Neural crest cell (in vitro differentiated cells): ENCODE measurements at regions not wholly inside any gene's neighbourhood (a gene's known extent, or its start where the extent isn't known, plus 50 kb on each side); places are given as distances from the start of the nearest gene placed in this dataset.

Experiments
- DNase-seq: peaks from one replicate; pipeline ENCODE4 v3.0.0; 2021; ENCODE audit warnings: low read depth, mixed read lengths, low spot score
- H3K27ac Mint-ChIP-seq: one replicate; pipeline ENCODE4 v1.8.0; 2021; ENCODE audit warnings: mild to moderate bottlenecking, mixed read lengths; ENCODE audit not compliant: unreplicated experiment
- H3K27me3 Mint-ChIP-seq: 2 replicates; pipeline ENCODE4 v1.8.0; 2021; ENCODE audit warnings: low read depth, mild to moderate bottlenecking, mixed read lengths
- H3K36me3 Mint-ChIP-seq: 2 replicates; pipeline ENCODE4 v1.8.0; 2021; ENCODE audit warnings: low read depth, mild to moderate bottlenecking, mixed read lengths
- H3K4me1 Mint-ChIP-seq: 2 replicates; pipeline ENCODE4 v1.8.0; 2021; ENCODE audit warnings: mixed read lengths
- H3K4me3 Mint-ChIP-seq: one replicate; pipeline ENCODE4 v1.8.0; 2021; ENCODE audit warnings: mild to moderate bottlenecking, mixed read lengths
- H3K9me3 Mint-ChIP-seq: 2 replicates; pipeline ENCODE4 v1.8.0; 2021; ENCODE audit warnings: mixed read lengths
- TF ChIP-seq, protein P1 (sequence below): fragments of 200-600 bp; sonication (generic); conservative IDR thresholded peaks from 2 replicates; pipeline ENCODE4 v1.5.0; 2021; ENCODE audit warnings: antibody characterized with exemption, mild to moderate bottlenecking

DNA sequence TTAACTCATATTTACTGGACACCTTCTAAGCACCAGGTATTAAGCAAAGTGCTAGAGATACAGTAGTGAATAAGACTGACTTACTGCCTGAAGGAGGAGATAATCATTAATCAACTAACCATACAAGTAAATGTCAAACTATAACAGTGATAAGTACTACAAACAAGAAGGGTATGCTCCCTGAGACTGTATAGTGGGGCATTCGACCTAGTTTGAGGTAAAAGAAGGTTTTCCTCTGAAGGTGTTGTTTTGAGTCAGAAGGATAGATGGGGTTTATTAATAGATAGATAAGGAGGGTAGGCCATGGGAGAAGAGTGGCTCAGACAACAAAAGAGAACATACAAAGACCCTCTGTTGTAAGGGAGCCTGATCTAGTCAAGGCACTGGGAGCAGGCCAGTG, 105.4 kb downstream of the DDIT4L start:
- no peaks in the 10 kb centered on the region for H3K36me3 Mint-ChIP-seq
- H3K9me3 Mint-ChIP-seq, result peaks cover 3% of the 10 kb centered on the region
- no peak overlapping the region for H3K27ac Mint-ChIP-seq
- H3K4me3 Mint-ChIP-seq, result no peak overlapping the region
- DNase-seq, result no peak
- TF ChIP-seq, protein P1, sequence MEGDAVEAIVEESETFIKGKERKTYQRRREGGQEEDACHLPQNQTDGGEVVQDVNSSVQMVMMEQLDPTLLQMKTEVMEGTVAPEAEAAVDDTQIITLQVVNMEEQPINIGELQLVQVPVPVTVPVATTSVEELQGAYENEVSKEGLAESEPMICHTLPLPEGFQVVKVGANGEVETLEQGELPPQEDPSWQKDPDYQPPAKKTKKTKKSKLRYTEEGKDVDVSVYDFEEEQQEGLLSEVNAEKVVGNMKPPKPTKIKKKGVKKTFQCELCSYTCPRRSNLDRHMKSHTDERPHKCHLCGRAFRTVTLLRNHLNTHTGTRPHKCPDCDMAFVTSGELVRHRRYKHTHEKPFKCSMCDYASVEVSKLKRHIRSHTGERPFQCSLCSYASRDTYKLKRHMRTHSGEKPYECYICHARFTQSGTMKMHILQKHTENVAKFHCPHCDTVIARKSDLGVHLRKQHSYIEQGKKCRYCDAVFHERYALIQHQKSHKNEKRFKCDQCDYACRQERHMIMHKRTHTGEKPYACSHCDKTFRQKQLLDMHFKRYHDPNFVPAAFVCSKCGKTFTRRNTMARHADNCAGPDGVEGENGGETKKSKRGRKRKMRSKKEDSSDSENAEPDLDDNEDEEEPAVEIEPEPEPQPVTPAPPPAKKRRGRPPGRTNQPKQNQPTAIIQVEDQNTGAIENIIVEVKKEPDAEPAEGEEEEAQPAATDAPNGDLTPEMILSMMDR, result no peak
- no peaks in the 10 kb centered on the region for H3K27me3 Mint-ChIP-seq
- peaks cover 4% of the 10 kb centered on the region for H3K4me1 Mint-ChIP-seq

DNA sequence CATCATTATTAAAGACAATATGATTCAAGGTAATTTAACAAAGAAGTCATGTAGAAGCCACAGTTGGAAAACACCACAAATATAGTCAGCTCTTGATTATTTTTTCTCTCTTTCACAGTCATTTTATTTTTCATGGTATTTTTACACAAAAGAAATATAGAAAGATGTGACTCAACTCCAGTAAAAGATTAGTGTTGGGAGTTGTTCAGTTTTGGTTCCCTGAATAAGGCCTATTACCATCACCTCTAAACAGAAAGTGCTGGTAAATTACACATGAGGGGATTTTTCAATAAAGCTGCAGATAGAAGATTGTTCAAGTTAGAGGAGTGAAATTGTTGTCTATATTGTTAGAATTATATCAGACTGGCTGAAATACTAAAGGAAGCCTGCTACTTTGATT, 107.0 kb downstream of the DDIT4L start:
- DNase-seq, result no peak
- H3K9me3 Mint-ChIP-seq, result peaks cover 3% of the 10 kb centered on the region
- no peaks in the 10 kb centered on the region for H3K36me3 Mint-ChIP-seq

DNA sequence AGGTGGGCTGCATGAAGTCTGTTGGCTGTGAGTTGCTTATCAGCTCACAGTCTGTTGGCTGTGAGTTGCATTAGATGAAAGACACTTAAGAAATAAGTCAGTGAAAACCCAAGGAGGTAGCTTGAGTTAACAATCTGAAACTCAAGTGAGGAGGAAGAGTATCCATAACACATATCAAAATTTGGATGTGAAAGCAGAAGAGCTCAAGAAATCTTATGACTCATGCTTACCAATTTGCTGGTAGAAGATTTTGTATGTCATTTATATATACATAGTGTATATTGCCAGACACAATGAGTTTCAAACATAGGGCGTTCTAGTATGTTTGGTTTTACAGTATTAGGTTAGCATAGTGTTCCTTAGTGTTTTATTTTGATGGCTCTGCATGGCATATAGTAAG, 107.4 kb downstream of the DDIT4L start:
- no peak overlapping the region for H3K4me3 Mint-ChIP-seq
- H3K9me3 Mint-ChIP-seq, result peaks cover 3% of the 10 kb centered on the region
- no peaks in the 10 kb centered on the region for H3K36me3 Mint-ChIP-seq
- H3K27ac Mint-ChIP-seq, result no peak overlapping the region
- TF ChIP-seq, protein P1, result no peak
- no peaks in the 10 kb centered on the region for H3K27me3 Mint-ChIP-seq
- no peak for DNase-seq
- H3K4me1 Mint-ChIP-seq, result peaks cover 4% of the 10 kb centered on the region

More for the DNA sequence above, 107.0 kb downstream of the DDIT4L start:
- TF ChIP-seq, protein P1, result no peak
- no peaks in the 10 kb centered on the region for H3K27me3 Mint-ChIP-seq
- H3K4me3 Mint-ChIP-seq, result no peak overlapping the region
- H3K4me1 Mint-ChIP-seq, result peaks cover 4% of the 10 kb centered on the region
- no peak overlapping the region for H3K27ac Mint-ChIP-seq

DNA sequence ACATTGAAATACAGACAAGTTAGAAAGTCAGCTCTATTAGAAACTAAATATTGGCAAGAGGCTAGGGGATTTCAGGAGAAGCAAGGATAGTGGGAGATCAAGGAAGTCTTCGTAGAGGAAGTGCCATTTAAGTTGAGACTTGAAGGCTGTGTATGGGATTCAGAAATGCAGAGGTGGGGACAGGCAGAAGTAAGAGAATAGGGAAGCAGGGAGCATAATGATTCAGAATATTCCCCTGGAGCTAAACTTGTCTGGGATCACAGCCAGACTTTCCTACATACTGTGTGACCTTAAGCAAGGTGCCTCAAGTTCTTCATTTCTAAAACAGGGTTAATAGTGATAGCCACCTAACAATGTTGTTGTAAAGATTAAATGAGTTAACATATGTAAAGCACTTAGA, 108.8 kb downstream of the DDIT4L start:
- H3K36me3 Mint-ChIP-seq, result no peaks in the 10 kb centered on the region
- DNase-seq, result no peak
- TF ChIP-seq, protein P1, result no peak
- peaks cover 4% of the 10 kb centered on the region for H3K4me1 Mint-ChIP-seq
- H3K4me3 Mint-ChIP-seq, result no peak overlapping the region
- H3K9me3 Mint-ChIP-seq, result peaks cover 7% of the 10 kb centered on the region
- H3K27me3 Mint-ChIP-seq, result no peaks in the 10 kb centered on the region
- no peak overlapping the region for H3K27ac Mint-ChIP-seq

DNA sequence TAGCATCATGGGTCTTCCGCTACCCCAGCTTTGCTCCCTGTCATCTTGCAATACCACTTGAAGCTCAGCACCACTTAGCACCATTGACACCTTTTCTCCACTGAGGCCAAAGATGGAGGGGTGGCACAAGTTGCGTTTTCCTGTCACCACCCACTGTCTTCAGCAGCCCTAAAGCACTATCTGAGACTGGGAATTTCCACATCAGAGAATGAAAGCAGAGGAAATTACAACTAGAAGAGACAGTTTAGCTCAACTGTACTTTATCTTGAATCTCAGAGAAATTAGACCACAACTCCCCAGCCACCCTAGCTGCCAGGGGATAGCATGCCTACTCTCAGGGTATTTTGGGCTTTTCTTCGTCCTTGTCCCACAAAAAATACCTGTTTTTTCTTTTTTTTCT, 111.0 kb downstream of the DDIT4L start:
- no peak overlapping the region for H3K4me3 Mint-ChIP-seq
- peaks cover 7% of the 10 kb centered on the region for H3K27me3 Mint-ChIP-seq
- TF ChIP-seq, protein P1, result no peak
- H3K4me1 Mint-ChIP-seq, result peaks cover 4% of the 10 kb centered on the region
- H3K27ac Mint-ChIP-seq, result no peak overlapping the region
- peaks cover 3% of the 10 kb centered on the region for H3K9me3 Mint-ChIP-seq
- H3K36me3 Mint-ChIP-seq, result no peaks in the 10 kb centered on the region
- no peak for DNase-seq

DNA sequence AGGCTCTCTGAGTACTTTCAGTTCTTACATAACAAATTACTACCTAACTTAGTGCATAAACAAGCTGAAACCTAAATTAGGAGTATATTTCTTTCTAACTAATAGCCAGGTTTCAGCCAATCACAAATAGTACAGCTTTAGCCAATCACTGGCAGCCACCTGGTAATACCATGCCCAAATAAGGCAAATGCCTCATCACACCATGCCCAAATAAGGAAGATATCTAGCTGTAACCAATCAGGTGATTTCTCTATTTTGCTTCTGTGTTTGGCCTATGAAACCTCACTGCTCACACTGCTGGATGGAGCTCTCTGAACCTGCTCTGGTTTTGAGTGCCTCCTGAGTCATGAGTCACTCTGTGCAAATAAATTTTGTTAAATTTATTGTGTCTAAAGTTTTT, 113.5 kb downstream of the DDIT4L start:
- H3K4me3 Mint-ChIP-seq, result no peak overlapping the region
- H3K27ac Mint-ChIP-seq, result no peak overlapping the region
- TF ChIP-seq, protein P1, result no peak
- no peaks in the 10 kb centered on the region for H3K36me3 Mint-ChIP-seq
- peaks cover 3% of the 10 kb centered on the region for H3K9me3 Mint-ChIP-seq
- no peak for DNase-seq
- peaks cover 5% of the 10 kb centered on the region for H3K4me1 Mint-ChIP-seq
- peaks cover 7% of the 10 kb centered on the region for H3K27me3 Mint-ChIP-seq
